Glomerular visceral epithelial cell (primary cell): ENCODE measurements at regions not wholly inside any gene's neighbourhood (a gene's known extent, or its start where the extent isn't known, plus 50 kb on each side); places are given as distances from the start of the nearest gene placed in this dataset.

Experiments used
- DNase-seq: peaks from one replicate; pipeline ENCODE4 v3.0.0-alpha.2; 2016; ENCODE audit errors: extremely low spot score

DNA sequence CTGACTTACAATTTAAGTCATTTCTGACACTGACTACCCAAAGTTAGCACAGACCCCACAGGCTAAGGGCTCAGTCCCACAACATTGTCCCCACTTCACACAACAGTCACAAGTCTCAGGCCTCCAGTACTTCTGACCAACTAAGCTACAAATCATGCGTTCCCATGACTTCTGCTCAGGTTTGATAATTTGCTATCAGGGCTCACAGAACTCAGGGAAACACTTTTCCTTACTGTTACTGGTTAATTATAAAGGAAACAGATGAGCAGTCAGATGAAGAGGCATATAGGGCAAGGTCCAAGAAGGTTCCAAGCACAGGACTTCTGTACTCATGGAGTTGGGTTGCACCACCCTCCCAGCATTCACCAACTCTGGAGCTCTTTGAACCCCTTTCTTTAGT, 151.2 kb upstream of the TNR start:
- DNase-seq, result no peak

- DNase-seq, result no peak
Measured at GRCh38 chr1:175893192-175893591, 149.8 kb upstream of the TNR start.

GRCh38 chr1:175892686-175893085, 149.3 kb upstream of the TNR start:
- no peak for DNase-seq

DNA sequence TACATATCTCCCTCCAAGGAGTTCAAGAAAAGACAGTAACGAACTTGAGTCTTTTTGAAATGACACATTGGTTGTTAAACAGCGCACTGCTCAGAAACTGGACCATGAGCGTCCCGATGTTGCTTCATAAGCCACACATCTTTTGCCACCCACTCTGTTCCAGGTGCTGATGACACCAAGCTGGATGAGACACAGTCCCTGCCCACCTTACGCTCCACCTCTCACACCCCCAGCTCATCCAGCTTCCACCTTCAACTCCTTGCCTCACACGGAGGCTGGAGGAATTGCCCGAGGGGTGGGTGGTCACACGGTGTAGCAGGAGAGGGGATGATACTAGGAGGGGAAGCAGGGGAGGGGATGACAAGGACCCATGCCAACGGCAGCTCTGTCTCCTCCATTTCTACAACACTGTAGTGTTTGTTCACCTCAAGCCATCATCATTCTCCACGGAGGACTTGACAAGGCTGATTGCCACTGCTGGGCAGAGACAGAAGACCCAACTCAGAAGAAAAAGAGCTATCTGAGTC, 148.5 kb upstream of the TNR start:
- no peak for DNase-seq

GRCh38 chr1:175890958-175891357, 147.6 kb upstream of the TNR start:
- no peak for DNase-seq

GRCh38 chr1:175889848-175890247, 146.5 kb upstream of the TNR start:
- DNase-seq, result no peak

GRCh38 chr1:175888996-175889395, 145.6 kb upstream of the TNR start:
- DNase-seq, result no peak

DNA sequence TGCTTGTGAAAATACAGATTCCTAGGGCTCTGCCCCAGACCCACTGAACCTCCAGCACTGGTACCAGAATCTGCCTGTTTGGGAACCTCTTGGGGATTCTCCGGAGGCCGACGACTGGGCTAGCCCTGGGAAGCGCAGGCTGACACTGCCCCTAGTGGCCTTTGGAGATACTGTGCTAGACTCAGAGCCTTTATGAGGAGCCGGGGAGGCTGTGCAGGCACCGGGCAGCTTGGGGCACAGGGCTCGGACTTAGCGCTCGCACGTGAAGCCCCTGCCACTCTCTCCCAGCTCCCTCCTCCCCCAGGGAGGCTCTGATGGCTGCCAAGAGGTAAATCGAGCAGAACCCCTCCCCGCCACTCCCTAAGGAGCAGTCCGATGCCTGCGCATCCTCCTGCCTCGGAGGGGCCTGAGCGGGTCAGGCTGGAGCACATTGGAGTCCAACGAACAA, 144.6 kb upstream of the TNR start:
- DNase-seq, result peak; percentile 49

GRCh38 chr1:175887521-175887920, 144.1 kb upstream of the TNR start:
- DNase-seq, result no peak

GRCh38 chr1:175885326-175885725, 141.9 kb upstream of the TNR start:
- no peak for DNase-seq

DNA sequence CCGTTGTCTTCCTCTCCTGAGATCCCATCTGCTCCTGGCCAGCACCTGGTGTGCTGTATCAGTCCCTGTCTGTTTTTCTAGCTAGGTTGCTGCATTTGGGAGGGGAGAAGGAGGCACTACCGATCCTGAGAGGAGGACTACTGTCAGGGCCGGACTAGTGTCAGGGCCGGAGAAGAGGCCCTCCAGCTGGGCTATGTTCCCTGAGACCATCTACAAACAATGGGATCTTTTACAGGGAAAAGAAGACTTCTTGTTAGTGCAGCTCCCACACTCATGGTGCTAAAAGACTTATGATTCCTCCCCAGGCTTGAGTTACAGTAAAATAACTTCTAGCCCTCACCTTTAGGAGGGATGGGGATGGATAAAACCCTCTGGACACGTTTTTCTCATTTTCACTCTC, 141.0 kb upstream of the TNR start:
- no peak for DNase-seq

- no peak for DNase-seq
Measured at GRCh38 chr1:175882192-175882591, 138.8 kb upstream of the TNR start.

DNA sequence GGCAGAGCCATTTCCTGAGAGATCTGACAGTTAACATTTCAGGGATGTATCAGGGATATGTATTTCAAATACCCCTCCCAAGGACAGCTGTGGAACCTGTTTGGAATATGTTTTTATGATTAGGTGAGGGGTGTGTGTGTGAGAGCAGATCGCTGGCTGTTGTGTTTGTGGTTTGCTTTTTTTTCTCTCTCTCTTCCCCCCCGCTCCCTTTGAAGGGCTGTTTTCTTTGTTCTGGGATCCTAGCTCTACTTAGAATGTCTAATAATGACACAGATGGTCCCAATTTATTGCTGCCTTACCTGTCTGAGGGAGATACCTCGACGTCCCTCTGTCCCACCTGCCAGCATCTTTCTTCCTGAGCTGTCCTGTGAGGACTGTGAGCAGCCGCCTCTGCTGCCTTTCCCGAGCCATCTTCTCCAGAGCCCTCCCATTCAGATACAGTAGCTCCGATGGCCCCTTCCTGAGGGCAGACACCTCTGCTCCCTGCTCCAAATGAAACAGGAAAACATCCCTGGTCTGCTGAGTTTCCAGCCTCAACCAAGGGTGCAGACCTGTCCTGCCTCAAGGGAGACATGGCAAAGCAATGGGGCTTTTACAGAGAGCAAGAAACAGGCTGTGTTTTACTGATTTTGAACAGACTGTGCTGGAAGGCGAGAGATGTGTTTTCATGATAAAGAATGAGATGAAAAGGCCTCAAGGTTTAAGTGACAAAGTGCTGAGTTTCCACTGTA, 138.0 kb upstream of the TNR start:
- no peak for DNase-seq

GRCh38 chr1:175878775-175879174, 135.4 kb upstream of the TNR start:
- DNase-seq, result no peak

- DNase-seq, result no peak
Measured at GRCh38 chr1:175877939-175878737, 134.7 kb upstream of the TNR start.

DNA sequence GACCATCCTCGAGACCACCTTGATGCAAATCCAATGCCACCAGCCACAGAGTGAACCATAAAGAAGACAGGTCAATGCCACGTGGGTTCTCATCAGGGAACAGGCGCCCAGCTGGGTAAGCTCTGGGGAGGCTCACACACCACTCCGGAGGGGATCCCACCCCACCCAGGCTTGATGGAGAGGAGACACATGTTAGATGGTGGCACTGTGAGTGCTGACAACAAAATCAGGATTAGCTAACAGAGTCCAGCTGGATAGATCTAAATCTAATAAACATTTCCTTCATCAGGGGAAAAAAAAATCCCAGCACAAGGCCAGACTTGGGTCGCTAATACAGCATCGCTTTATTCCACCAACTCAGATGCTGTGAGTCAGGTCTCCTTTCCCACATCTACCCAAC, 132.2 kb upstream of the TNR start:
- DNase-seq, result no peak

GRCh38 chr1:175874081-175874480, 130.7 kb upstream of the TNR start:
- DNase-seq, result no peak

DNA sequence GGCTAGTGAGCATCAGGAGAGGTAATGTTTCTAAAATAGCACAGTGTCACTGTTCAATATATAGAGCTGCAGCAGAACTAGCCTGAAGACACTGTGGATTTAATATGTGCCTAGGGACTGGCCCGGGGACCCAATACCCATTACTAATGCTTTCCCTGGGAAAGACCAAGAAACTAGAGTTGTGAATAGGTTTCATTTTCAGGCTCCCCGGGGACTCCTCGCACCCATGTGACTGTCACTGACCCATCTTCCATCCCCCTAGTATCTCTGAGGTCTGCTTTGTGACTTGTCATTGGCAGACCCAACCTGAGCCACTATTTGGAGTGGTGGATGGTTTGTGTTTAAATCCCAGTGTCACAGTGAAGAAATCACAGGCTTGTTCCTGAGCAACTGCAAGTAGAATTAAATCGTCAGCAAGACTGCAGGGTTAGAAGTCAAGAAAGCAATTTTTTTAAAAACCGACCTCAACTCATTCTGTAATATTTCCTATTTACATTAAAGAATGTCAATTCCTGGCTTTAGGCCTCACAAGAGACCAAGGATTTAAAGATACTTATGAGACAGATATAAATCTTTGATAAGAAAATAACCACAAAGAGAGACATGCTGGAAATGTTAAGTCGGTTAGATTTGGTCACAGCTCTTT, 130.0 kb upstream of the TNR start:
- DNase-seq, result no peak

DNA sequence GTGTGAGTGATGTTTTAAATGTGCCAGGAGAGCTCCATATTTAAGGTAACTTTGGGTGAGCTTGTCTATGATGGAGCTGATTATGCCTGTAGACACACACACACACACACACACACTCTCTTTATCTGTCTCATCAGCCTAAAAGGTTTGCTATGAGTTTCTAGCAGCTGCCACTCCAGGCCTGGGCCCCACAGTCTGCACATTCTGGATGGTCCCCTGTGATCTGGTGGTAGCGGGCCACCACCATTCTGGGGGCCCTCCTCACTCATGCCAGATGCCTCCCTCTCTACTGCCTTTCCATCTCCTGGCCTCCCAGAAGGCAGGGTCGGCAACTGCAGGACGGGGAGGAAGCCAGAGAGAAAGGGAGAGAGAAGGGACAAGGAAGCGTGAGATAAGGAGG, 129.2 kb upstream of the TNR start:
- DNase-seq, result no peak

DNA sequence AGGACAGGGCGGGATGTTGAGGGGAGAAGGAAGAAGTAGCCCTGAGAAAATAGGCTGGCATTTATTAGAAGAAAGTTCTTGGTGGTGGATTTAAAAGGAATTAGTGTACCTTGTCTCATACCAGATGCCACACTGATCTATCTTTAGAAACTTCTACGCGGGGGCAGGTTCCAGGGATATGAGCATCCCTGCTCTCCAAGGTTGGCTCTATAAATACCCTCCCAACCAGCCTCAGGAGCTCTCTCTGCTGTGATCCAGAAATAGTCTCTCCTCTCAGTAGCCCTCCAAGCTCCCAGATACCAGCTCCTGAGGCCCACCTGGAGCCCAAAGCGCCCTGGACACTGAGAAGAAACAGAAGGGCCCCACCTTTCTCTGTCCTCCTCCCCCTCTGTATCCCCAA, 128.3 kb upstream of the TNR start:
- no peak for DNase-seq

- no peak for DNase-seq
Measured at GRCh38 chr1:175870217-175870616, 126.8 kb upstream of the TNR start.

- DNase-seq, result no peak
Measured at GRCh38 chr1:175866776-175867175, 123.4 kb upstream of the TNR start.
